H9 (cell line): ENCODE measurements at regions not wholly inside any gene's neighbourhood (a gene's known extent, or its start where the extent isn't known, plus 50 kb on each side); places are given as distances from the start of the nearest gene placed in this dataset.

Source experiments
- DNase-seq: peaks from one replicate; pipeline ENCODE4 v3.0.0-alpha.2; 2017
- H2AFZ ChIP-seq: one replicate; pipeline ENCODE4 v1.6.1; 2013; ENCODE audit warnings: mild to moderate bottlenecking, low read length, control low read depth, moderate library complexity
- H2AK5ac ChIP-seq: 2 replicates; pipeline ENCODE4 v1.6.1; 2013; ENCODE audit warnings: low read length, control low read depth, mixed read lengths; ENCODE audit not compliant: insufficient read length
- H2BK120ac ChIP-seq: one replicate; pipeline ENCODE4 v1.6.1; 2013; ENCODE audit warnings: low read depth, mild to moderate bottlenecking, low read length, control low read depth, inconsistent platforms; ENCODE audit not compliant: poor library complexity, severe bottlenecking
- H2BK12ac ChIP-seq: 2 replicates; pipeline ENCODE4 v1.6.1; 2013; ENCODE audit warnings: low read length, control low read depth, mixed read lengths, low read depth; ENCODE audit not compliant: insufficient read length
- H2BK15ac ChIP-seq: 2 replicates; pipeline ENCODE4 v1.6.1; 2013; ENCODE audit warnings: low read depth, low read length, control low read depth
- H2BK20ac ChIP-seq: one replicate; pipeline ENCODE4 v1.6.1; 2013; ENCODE audit warnings: low read depth, mild to moderate bottlenecking, low read length, control low read depth, inconsistent platforms; ENCODE audit not compliant: poor library complexity, severe bottlenecking
- H2BK5ac ChIP-seq: 2 replicates; pipeline ENCODE4 v1.6.1; 2013; ENCODE audit warnings: low read length, control low read depth, mixed read lengths; ENCODE audit not compliant: insufficient read length
- H3K14ac ChIP-seq: 2 replicates; pipeline ENCODE4 v1.6.1; 2013; ENCODE audit warnings: low read length, control low read depth; ENCODE audit not compliant: insufficient read depth
- H3K18ac ChIP-seq: 2 replicates; pipeline ENCODE4 v1.6.1; 2013; ENCODE audit warnings: low read depth, mild to moderate bottlenecking, mixed read lengths, low read length, control low read depth; ENCODE audit not compliant: insufficient read length
- H3K23ac ChIP-seq: 2 replicates; pipeline ENCODE4 v1.6.1; 2013; ENCODE audit warnings: low read length, control low read depth, mixed read lengths, low read depth; ENCODE audit not compliant: insufficient read length
- H3K23me2 ChIP-seq: 2 replicates; pipeline ENCODE4 v1.6.1; 2013; ENCODE audit warnings: low read depth, mild to moderate bottlenecking, mixed read lengths, low read length, control low read depth; ENCODE audit not compliant: insufficient read length, poor library complexity, severe bottlenecking
- H3K27ac ChIP-seq: 2 replicates; pipeline ENCODE4 v1.5.1; 2013; ENCODE audit warnings: low read length, control low read depth, mixed read lengths, low read depth; ENCODE audit not compliant: insufficient read length
- H3K27me3 ChIP-seq: 2 replicates; pipeline ENCODE4 v1.6.1; 2013; ENCODE audit warnings: low read length, control low read depth, inconsistent platforms; ENCODE audit not compliant: insufficient read depth
- H3K4ac ChIP-seq: 2 replicates; pipeline ENCODE4 v1.6.1; 2013; ENCODE audit warnings: low read depth, mild to moderate bottlenecking, control low read depth, inconsistent platforms, low read length, moderate library complexity
- H3K4me1 ChIP-seq: 2 replicates; pipeline ENCODE4 v1.6.1; 2013; ENCODE audit warnings: low read length, control low read depth, inconsistent platforms; ENCODE audit not compliant: insufficient read depth
- H3K4me2 ChIP-seq: 2 replicates; pipeline ENCODE4 v1.6.1; 2013; ENCODE audit warnings: low read length, control low read depth, mixed read lengths; ENCODE audit not compliant: insufficient read length, insufficient read depth
- H3K56ac ChIP-seq: 2 replicates; pipeline ENCODE4 v1.6.1; 2013; ENCODE audit warnings: low read depth, mild to moderate bottlenecking, mixed read lengths, low read length, control low read depth; ENCODE audit not compliant: insufficient read length
- H3K79me1 ChIP-seq: 2 replicates; pipeline ENCODE4 v1.6.1; 2013; ENCODE audit warnings: low read depth, mild to moderate bottlenecking, moderate library complexity, low read length, control low read depth, inconsistent platforms; ENCODE audit not compliant: insufficient read depth, poor library complexity, severe bottlenecking
- H3K79me2 ChIP-seq: 2 replicates; pipeline ENCODE4 v1.6.1; 2013; ENCODE audit warnings: low read length, control low read depth, inconsistent platforms; ENCODE audit not compliant: insufficient read depth
- H3K9ac ChIP-seq: 2 replicates; pipeline ENCODE4 v1.6.1; 2013; ENCODE audit warnings: low read length, control low read depth, mixed read lengths; ENCODE audit not compliant: insufficient read length; ENCODE audit errors: extremely low read depth
- H3K9me3 ChIP-seq: one replicate; pipeline ENCODE4 v1.6.1; 2013; ENCODE audit warnings: low read depth, low read length, inconsistent platforms; ENCODE audit not compliant: control insufficient read depth
- H3T11ph ChIP-seq: one replicate; pipeline ENCODE4 v1.6.1; 2013; ENCODE audit warnings: mild to moderate bottlenecking, low read length, control low read depth, inconsistent platforms
- H4K20me1 ChIP-seq: one replicate; pipeline ENCODE4 v1.6.1; 2013; ENCODE audit not compliant: control insufficient read depth, insufficient read length, insufficient read depth
- H4K5ac ChIP-seq: 2 replicates; pipeline ENCODE4 v1.6.1; 2013; ENCODE audit warnings: low read depth, mild to moderate bottlenecking, mixed read lengths, low read length, control low read depth; ENCODE audit not compliant: insufficient read length
- H4K8ac ChIP-seq: replicated peaks from 2 replicates; pipeline ENCODE4 v1.6.1; 2013; ENCODE audit warnings: low read length, control low read depth, mixed read lengths, low read depth; ENCODE audit not compliant: insufficient read length
- H4K91ac ChIP-seq: 2 replicates; pipeline ENCODE4 v1.6.1; 2013; ENCODE audit warnings: low read depth, mild to moderate bottlenecking, moderate library complexity, mixed read lengths, low read length, control low read depth; ENCODE audit not compliant: insufficient read length
- H3K27ac Mint-ChIP-seq, 3 experiments: 2 replicates in 2 of 3; 3 replicates in 1 of 3; pipeline ENCODE4 v1.8.0; 2020 to 2021; ENCODE audit warnings: mixed read lengths in 3 of 3, mild to moderate bottlenecking in 1 of 3, moderate library complexity in 1 of 3
- H3K27me3 Mint-ChIP-seq: 2 replicates; pipeline ENCODE4 v1.8.0; 2021; ENCODE audit warnings: low read depth, mild to moderate bottlenecking, moderate library complexity, mixed read lengths
- H3K36me3 Mint-ChIP-seq, 3 experiments: 2 replicates in 2 of 3; 3 replicates in 1 of 3; pipeline ENCODE4 v1.8.0; 2020 to 2021; ENCODE audit warnings: low read depth in 3 of 3, mixed read lengths in 3 of 3; ENCODE audit not compliant: insufficient read depth in 1 of 3
- H3K4me1 Mint-ChIP-seq, 2 experiments: 2 replicates each; pipeline ENCODE4 v1.8.0; 2020; ENCODE audit warnings: mixed read lengths in 2 of 2
- H3K4me3 Mint-ChIP-seq, 2 experiments: 2 replicates in 1 of 2; 3 replicates in 1 of 2; pipeline ENCODE4 v1.8.0; 2020 to 2021; ENCODE audit warnings: mild to moderate bottlenecking in 2 of 2, mixed read lengths in 2 of 2, moderate library complexity in 1 of 2
- H3K9me3 Mint-ChIP-seq, 2 experiments: 2 replicates in 1 of 2; 3 replicates in 1 of 2; pipeline ENCODE4 v1.8.0; 2020; ENCODE audit warnings: mild to moderate bottlenecking in 2 of 2, mixed read lengths in 2 of 2, moderate library complexity in 1 of 2
- WGBS: extraction: QIAGEN DNeasy Blood & Tissue Kit; methylation state at CpG from one replicate; pipeline ENCODE4 v1.1.7; 2013; ENCODE audit warnings: missing lambda C conversion rate, low lambda C conversion rate, mixed read lengths; ENCODE audit not compliant: insufficient read length; ENCODE audit errors: extremely low coverage; 5-methylcytosine and 5-hydroxymethylcytosine counted together
- TF ChIP-seq, protein P1 (sequence below): fragments of 200-600 bp; sonication (generic); conservative IDR thresholded peaks from 3 replicates; pipeline ENCODE4 v1.8.0; 2021; ENCODE audit warnings: antibody characterized with exemption, mild to moderate bottlenecking

DNA sequence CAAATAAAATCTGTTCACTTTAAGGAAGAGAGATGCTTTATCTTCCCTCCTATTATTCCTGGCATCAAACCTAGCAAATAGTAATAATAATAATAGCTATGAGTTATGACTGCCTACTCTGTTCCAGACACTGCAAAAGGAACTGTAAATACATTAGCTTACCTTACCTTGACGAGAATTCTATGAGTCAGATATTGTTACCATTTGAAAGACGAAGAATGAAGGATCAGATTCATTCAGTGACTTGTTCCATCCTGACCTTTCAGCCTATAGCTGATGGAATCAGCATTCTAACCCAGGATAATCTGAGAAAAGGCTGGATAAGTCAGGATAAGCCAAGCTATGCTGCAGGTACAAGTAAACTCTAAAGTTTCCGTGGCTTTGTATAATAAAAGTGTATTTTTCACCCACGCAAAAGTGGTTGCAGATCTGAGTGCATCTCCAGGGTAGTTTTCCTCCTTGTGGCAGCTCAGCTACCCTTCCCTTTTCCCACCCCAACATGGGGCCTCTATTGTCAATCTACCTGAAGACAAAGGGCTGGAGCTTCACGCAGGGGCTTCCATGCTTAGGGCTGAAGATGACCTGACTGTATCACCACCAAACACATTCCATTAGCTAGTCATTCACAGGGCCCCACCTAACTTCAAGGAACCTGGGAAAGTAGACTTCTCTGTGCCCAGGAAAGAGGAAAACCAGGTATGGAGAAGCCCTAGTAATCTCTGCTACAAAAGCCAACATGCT, 57.2 kb upstream of the CCND2 start:
- Histone ChIP-seq H4K5ac (no peak overlapping the region), H4K8ac (no peak overlapping the region), H4K20me1 (no peaks in the 10 kb centered on the region), H3K9ac (no peak overlapping the region), H3K4ac (no peak overlapping the region), H3K4me2 (no peak overlapping the region), H3K56ac (no peak overlapping the region), H2BK12ac (no peak overlapping the region), H3K27ac (no peak overlapping the region), H3K23ac (no peak overlapping the region), H2AFZ (no peak overlapping the region), H2BK5ac (no peak overlapping the region), H3K27me3 (no peaks in the 10 kb centered on the region; the same call in 1 of the 2 replicates), H3K4me1 (no peaks in the 10 kb centered on the region), H2AK5ac (no peak overlapping the region), H2BK15ac (no peak overlapping the region), H3K14ac (no peak overlapping the region), H3K9me3 (no peaks in the 10 kb centered on the region), H3K23me2 (no peaks in the 10 kb centered on the region), H3T11ph (no peak overlapping the region), H4K91ac (no peak overlapping the region), H2BK120ac (no peak overlapping the region), H3K79me2 (no peaks in the 10 kb centered on the region), H3K18ac (no peak overlapping the region), H3K79me1 (no peaks in the 10 kb centered on the region), H2BK20ac (no peak overlapping the region)
- TF ChIP-seq, protein P1, sequence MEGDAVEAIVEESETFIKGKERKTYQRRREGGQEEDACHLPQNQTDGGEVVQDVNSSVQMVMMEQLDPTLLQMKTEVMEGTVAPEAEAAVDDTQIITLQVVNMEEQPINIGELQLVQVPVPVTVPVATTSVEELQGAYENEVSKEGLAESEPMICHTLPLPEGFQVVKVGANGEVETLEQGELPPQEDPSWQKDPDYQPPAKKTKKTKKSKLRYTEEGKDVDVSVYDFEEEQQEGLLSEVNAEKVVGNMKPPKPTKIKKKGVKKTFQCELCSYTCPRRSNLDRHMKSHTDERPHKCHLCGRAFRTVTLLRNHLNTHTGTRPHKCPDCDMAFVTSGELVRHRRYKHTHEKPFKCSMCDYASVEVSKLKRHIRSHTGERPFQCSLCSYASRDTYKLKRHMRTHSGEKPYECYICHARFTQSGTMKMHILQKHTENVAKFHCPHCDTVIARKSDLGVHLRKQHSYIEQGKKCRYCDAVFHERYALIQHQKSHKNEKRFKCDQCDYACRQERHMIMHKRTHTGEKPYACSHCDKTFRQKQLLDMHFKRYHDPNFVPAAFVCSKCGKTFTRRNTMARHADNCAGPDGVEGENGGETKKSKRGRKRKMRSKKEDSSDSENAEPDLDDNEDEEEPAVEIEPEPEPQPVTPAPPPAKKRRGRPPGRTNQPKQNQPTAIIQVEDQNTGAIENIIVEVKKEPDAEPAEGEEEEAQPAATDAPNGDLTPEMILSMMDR = no peak
- H3K27ac Mint-ChIP-seq = no peak overlapping the region
- no peak overlapping the region for H3K4me3 Mint-ChIP-seq
- H3K27me3 Mint-ChIP-seq = peaks cover 15% of the 10 kb centered on the region
- no CpG with 5 or more reads among the region's 5 CpGs for WGBS
- no peaks in the 10 kb centered on the region for H3K36me3 Mint-ChIP-seq
- peaks cover 15 to 20% of the 10 kb centered on the region in 2 experiments for H3K4me1 Mint-ChIP-seq
- DNase-seq = peak; percentile 24
- peaks cover 2 to 3% of the 10 kb centered on the region in 2 experiments; a peak in 2 of 5 replicates for H3K9me3 Mint-ChIP-seq
